ENCODE measurements at regions not wholly inside any gene's neighbourhood (a gene's known extent, or its start where the extent isn't known, plus 50 kb on each side); places are given as distances from the start of the nearest gene placed in this dataset.

GRCh38 chr4:132387060-132387459 lies 762.0 kb upstream of the PCDH10 start:
- TF ChIP-seq, protein P1, sequence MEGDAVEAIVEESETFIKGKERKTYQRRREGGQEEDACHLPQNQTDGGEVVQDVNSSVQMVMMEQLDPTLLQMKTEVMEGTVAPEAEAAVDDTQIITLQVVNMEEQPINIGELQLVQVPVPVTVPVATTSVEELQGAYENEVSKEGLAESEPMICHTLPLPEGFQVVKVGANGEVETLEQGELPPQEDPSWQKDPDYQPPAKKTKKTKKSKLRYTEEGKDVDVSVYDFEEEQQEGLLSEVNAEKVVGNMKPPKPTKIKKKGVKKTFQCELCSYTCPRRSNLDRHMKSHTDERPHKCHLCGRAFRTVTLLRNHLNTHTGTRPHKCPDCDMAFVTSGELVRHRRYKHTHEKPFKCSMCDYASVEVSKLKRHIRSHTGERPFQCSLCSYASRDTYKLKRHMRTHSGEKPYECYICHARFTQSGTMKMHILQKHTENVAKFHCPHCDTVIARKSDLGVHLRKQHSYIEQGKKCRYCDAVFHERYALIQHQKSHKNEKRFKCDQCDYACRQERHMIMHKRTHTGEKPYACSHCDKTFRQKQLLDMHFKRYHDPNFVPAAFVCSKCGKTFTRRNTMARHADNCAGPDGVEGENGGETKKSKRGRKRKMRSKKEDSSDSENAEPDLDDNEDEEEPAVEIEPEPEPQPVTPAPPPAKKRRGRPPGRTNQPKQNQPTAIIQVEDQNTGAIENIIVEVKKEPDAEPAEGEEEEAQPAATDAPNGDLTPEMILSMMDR (IDR thresholded peaks at IDR 0.05; ENCODE audit: low read depth, low read length): no peak
- TF ChIP-seq EZH2phosphoT487 (IDR thresholded peaks at IDR 0.05; ENCODE audit: low read depth): no peak

Measured in OCI-LY3 (cell line).